ENCODE measurements at regions not wholly inside any gene's neighbourhood (a gene's known extent, or its start where the extent isn't known, plus 50 kb on each side); places are given as distances from the start of the nearest gene placed in this dataset.
"Not testable (repeated sequence)": the region's sequence is repeated elsewhere in the genome, so short reads cannot be mapped to it uniquely, and the experiment has no call there.

DNA sequence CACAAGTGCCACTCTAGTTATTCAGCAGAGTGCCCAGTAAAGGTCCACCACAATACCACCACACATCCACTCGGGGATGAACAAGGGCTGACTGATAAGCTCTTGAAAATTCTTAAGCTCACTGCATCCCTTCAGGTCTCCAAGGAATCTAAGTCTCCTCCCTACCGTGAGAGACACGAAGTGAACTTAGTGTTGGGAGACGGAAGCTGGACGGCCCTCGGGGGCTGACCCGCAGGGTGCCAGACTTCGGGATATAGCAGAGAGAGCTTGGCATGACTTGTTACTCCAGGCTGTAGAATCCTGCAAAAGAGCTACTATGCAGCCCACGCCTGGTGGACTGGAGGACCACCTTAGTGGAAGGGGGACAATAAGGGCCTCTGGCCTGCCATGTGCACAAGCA is 75.1 kb downstream of the LYZL1 start:
- not testable (repeated sequence) for TF ChIP-seq CTCF (IDR thresholded peaks at IDR 0.05; ENCODE audit: low read depth, low read length); EZH2phosphoT487 (IDR thresholded peaks at IDR 0.05; ENCODE audit: low read depth)

Data from OCI-LY3 (cell line).